HG03280 (cell line): ENCODE measurements at regions not wholly inside any gene's neighbourhood (a gene's known extent, or its start where the extent isn't known, plus 50 kb on each side); places are given as distances from the start of the nearest gene placed in this dataset.

Experiments used
- ATAC-seq: cut with Tn5 transposase; IDR thresholded peaks from one replicate; pipeline ENCODE4 v1.9.1; 2021; ENCODE audit warnings: mild to moderate bottlenecking, moderate library complexity; ENCODE audit not compliant: unreplicated experiment

- ATAC-seq: no peak
Measured at GRCh38 chr5:64110222-64110621, 55.4 kb upstream of the RNF180 start.

- no peak for ATAC-seq
Measured at GRCh38 chr5:64108674-64109073, 57.0 kb upstream of the RNF180 start.

GRCh38 chr5:64100203-64100602, 65.4 kb upstream of the RNF180 start:
- ATAC-seq: no peak

- no peak for ATAC-seq
Measured at GRCh38 chr5:64096771-64097170, 68.9 kb upstream of the RNF180 start.

GRCh38 chr5:64077589-64077988, 88.1 kb upstream of the RNF180 start:
- no peak for ATAC-seq

- peak; percentile 76 for ATAC-seq
Measured at GRCh38 chr5:64074533-64074932, 91.1 kb upstream of the RNF180 start.

- ATAC-seq: no peak
Measured at GRCh38 chr5:64069486-64069885, 96.2 kb upstream of the RNF180 start.

- no peak for ATAC-seq
Measured at GRCh38 chr5:64050296-64050695, 88.1 kb upstream of the HTR1A start.

- ATAC-seq: no peak
Measured at GRCh38 chr5:64040490-64040889, 78.2 kb upstream of the HTR1A start.

GRCh38 chr5:64026493-64026892, 64.2 kb upstream of the HTR1A start:
- ATAC-seq: no peak

- no peak for ATAC-seq
Measured at GRCh38 chr5:64019746-64020145, 57.5 kb upstream of the HTR1A start.

GRCh38 chr5:64018966-64019365, 56.7 kb upstream of the HTR1A start:
- no peak for ATAC-seq

- no peak for ATAC-seq
Measured at GRCh38 chr5:64015824-64016223, 53.6 kb upstream of the HTR1A start.
